OCI-LY7 (cell line): ENCODE measurements at regions not wholly inside any gene's neighbourhood (a gene's known extent, or its start where the extent isn't known, plus 50 kb on each side); places are given as distances from the start of the nearest gene placed in this dataset.

Experiments
- BruUV-seq: library from RNA; stranded (reverse); fragments of 400-500 nt; replicated peaks from 2 replicates; lab custom pipeline; 2021; lab: Mats Ljungman, UMichigan
- CTCF ChIA-PET: fragments of 300-600 bp; sonication (Branson Sonifier 250); formaldehyde crosslinking; loops from one replicate; lab custom pipeline; 2022; ENCODE audit warnings: antibody characterized with exemption; ENCODE audit not compliant: unreplicated experiment; lab: Charles Lee
- POLR2A ChIA-PET: fragments of 300-600 bp; sonication (Branson Sonifier 250); formaldehyde crosslinking; loops from one replicate; lab custom pipeline; 2022; ENCODE audit warnings: antibody characterized with exemption; lab: Charles Lee
- DNase-seq: peaks from one replicate; pipeline ENCODE4 v3.0.0-alpha.2; 2015; ENCODE audit warnings: low spot score
- H2AFZ ChIP-seq: fragments of 200-600 bp; sonication (generic), shearing (Covaris generic); 2 replicates; pipeline ENCODE4 v1.6.1; 2014; ENCODE audit warnings: mild to moderate bottlenecking, antibody characterized with exemption, low read length, moderate library complexity
- H3K27ac ChIP-seq: fragments of 200-600 bp; sonication (generic); 2 replicates; pipeline ENCODE4 v1.5.1; 2014; ENCODE audit warnings: mixed run types, low read depth, mild to moderate bottlenecking, moderate library complexity, low read length, inconsistent platforms; ENCODE audit not compliant: poor library complexity, severe bottlenecking
- H3K36me3 ChIP-seq: fragments of 200-600 bp; sonication (generic); 2 replicates; pipeline ENCODE4 v1.6.1; 2014; ENCODE audit warnings: mild to moderate bottlenecking, antibody characterized with exemption, low read length, moderate library complexity, mixed read lengths; ENCODE audit not compliant: insufficient read depth
- H3K4me1 ChIP-seq: fragments of 200-600 bp; sonication (generic); 2 replicates; pipeline ENCODE4 v1.5.1; 2014; ENCODE audit warnings: mild to moderate bottlenecking, low read length; ENCODE audit not compliant: insufficient read depth, poor library complexity, severe bottlenecking
- H3K4me2 ChIP-seq: fragments of 200-600 bp; sonication (generic); 2 replicates; pipeline ENCODE4 v1.6.1; 2014; ENCODE audit warnings: mild to moderate bottlenecking, low read length
- H3K4me3 ChIP-seq: fragments of 200-600 bp; sonication (generic); 2 replicates; pipeline ENCODE4 v1.5.1; 2014; ENCODE audit warnings: mild to moderate bottlenecking, low read depth, low read length; ENCODE audit not compliant: poor library complexity, severe bottlenecking
- H3K79me2 ChIP-seq: fragments of 200-600 bp; sonication (generic); 2 replicates; pipeline ENCODE4 v1.6.1; 2016; ENCODE audit warnings: low read depth, mild to moderate bottlenecking, low read length, moderate library complexity, mixed read lengths; ENCODE audit not compliant: insufficient read depth
- H3K9me2 ChIP-seq: fragments of 200-600 bp; sonication (generic); 2 replicates; pipeline ENCODE4 v1.6.1; 2016; ENCODE audit warnings: mild to moderate bottlenecking, low read length, mixed read lengths; ENCODE audit not compliant: insufficient read depth
- H3K9me3 ChIP-seq: fragments of 200-600 bp; sonication (generic); 2 replicates; pipeline ENCODE4 v1.6.1; 2014; ENCODE audit warnings: mild to moderate bottlenecking, mixed run types, low read length, mixed read lengths
- H4K20me1 ChIP-seq: fragments of 200-600 bp; sonication (generic); 2 replicates; pipeline ENCODE4 v1.6.1; 2014; ENCODE audit warnings: mild to moderate bottlenecking, antibody characterized with exemption, low read length, moderate library complexity, mixed read lengths; ENCODE audit not compliant: insufficient read depth
- CTCF ChIP-seq: fragments of 200-600 bp; sonication (generic); conservative IDR thresholded peaks from 2 replicates; pipeline ENCODE4 v1.5.1; 2014; ENCODE audit warnings: mild to moderate bottlenecking, antibody characterized with exemption, low read length, moderate library complexity, mixed read lengths
- EZH2phosphoT487 ChIP-seq: fragments of 200-600 bp; sonication (generic); IDR thresholded peaks from 2 replicates; pipeline ENCODE4 v1.6.1; 2018; ENCODE audit warnings: low read depth, borderline replicate concordance, mild to moderate bottlenecking, mixed run types, antibody characterized with exemption, low read length, moderate library complexity, mixed read lengths
- intact Hi-C: fragments of 100-400 bp; cut with micrococcal nuclease; formaldehyde crosslinking; loops from one replicate; pipeline ENCODE4 v1.10.0; 2022; ENCODE audit not compliant: unreplicated experiment

GRCh38 chr18:67961701-67962440, 445.4 kb upstream of the DSEL start:
- Histone ChIP-seq H3K9me2 (no peaks in the 10 kb centered on the region), H3K27ac (no peak overlapping the region), H4K20me1 (no peaks in the 10 kb centered on the region), H3K79me2 (no peaks in the 10 kb centered on the region), H3K4me1 (no peaks in the 10 kb centered on the region), H2AFZ (no peak overlapping the region), H3K4me3 (no peak overlapping the region), H3K36me3 (no peaks in the 10 kb centered on the region), H3K4me2 (no peak overlapping the region), H3K9me3 (no peaks in the 10 kb centered on the region)
- ChIA-PET POLR2A (interaction anchor here (0.6 kb wide), 1 partner anchor 575 kb away, joined by 3 read pairs; no protein-coding TSS in a partner anchor), CTCF (no interaction called here)
- DNase-seq, result no peak
- no TSS peak for BruUV-seq
- no peak for TF ChIP-seq EZH2phosphoT487
- TF ChIP-seq CTCF, result no peak
- intact Hi-C loops, result no loop called here

- DNase-seq, result no peak
- H3K9me3 ChIP-seq, result no peaks in the 10 kb centered on the region
- H3K36me3 ChIP-seq, result no peaks in the 10 kb centered on the region
- H3K4me1 ChIP-seq, result no peaks in the 10 kb centered on the region
- H4K20me1 ChIP-seq, result no peaks in the 10 kb centered on the region
- POLR2A ChIA-PET, result no interaction called here
- no peaks in the 10 kb centered on the region for H3K79me2 ChIP-seq
- no peak overlapping the region for H2AFZ ChIP-seq
- H3K4me2 ChIP-seq, result no peak overlapping the region
- TF ChIP-seq CTCF (no peak), EZH2phosphoT487 (no peak)
- no peak overlapping the region for H3K4me3 ChIP-seq
- CTCF ChIA-PET, result no interaction called here
- BruUV-seq, result no TSS peak
- no peak overlapping the region for H3K27ac ChIP-seq
- intact Hi-C loops, result no loop called here
- no peaks in the 10 kb centered on the region for H3K9me2 ChIP-seq
Measured at GRCh38 chr18:67957684-67958083, 441.2 kb upstream of the DSEL start.

- H3K4me3 ChIP-seq, result no peak overlapping the region
- H3K79me2 ChIP-seq, result no peaks in the 10 kb centered on the region
- no peak overlapping the region for H2AFZ ChIP-seq
- no TSS peak for BruUV-seq
- ChIA-PET CTCF (no interaction called here), POLR2A (no interaction called here)
- no peaks in the 10 kb centered on the region for H3K9me2 ChIP-seq
- intact Hi-C loops, result no loop called here
- H3K9me3 ChIP-seq, result no peaks in the 10 kb centered on the region
- no peaks in the 10 kb centered on the region for H3K4me1 ChIP-seq
- no peak overlapping the region for H3K27ac ChIP-seq
- no peak overlapping the region for H3K4me2 ChIP-seq
- no peaks in the 10 kb centered on the region for H4K20me1 ChIP-seq
- no peak for TF ChIP-seq CTCF
- TF ChIP-seq EZH2phosphoT487, result no peak
- H3K36me3 ChIP-seq, result no peaks in the 10 kb centered on the region
- DNase-seq, result no peak
Measured at GRCh38 chr18:67954594-67954993, 438.1 kb upstream of the DSEL start.
